ENCODE measurements at regions not wholly inside any gene's neighbourhood (a gene's known extent, or its start where the extent isn't known, plus 50 kb on each side); places are given as distances from the start of the nearest gene placed in this dataset.

DNA sequence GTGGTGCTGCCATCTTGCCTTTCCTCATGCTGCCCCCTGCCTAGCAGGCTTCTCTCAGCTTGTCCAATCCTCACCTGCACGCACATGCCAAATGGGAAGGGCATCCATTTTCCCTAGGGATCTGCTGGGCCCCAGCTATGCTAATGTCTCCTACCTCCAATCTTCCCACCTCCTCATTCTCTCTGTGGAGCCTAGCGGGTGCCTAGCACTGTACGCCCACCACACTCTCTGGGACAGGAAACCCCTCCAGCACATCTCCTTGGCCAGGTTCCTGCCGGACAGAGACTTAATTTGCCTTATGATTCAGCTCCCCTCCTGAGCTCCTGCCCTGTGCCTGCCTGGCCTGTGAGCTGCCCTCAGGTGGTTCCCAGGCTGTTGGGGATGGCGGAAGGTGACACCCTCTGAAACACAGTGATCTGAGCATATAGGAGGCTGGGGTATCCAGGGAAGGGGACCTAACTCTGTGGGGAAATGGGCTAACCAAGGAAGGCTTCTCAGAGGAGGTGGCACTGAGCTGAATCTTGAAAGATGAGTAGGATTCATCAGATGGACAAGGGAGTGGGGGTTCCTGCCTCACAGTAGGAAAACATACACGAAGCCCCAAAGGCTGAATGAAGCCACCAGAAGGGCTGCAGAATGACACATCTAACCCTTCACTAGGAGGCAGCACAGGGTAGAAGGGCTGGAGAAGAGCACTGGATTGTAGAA lies 79.2 kb upstream of the WNT11 start:
- ATAC-seq = peak in 1 of 2 experiments; percentile 19; a peak in 2 of 6 replicates
- no peak for DNase-seq (ENCODE audit: low read depth in 1 of 2, low spot score in 1 of 2)
- no peak overlapping the region for H3K27ac ChIP-seq
- H3K9me3 ChIP-seq = no peaks in the 10 kb centered on the region
- WGBS (ENCODE audit: missing lambda C conversion rate) = 80% methylated on average over 6 of the region's 6 CpGs
- no peaks in the 10 kb centered on the region for H3K4me1 ChIP-seq
- no peak for TF ChIP-seq ZFP36 (IDR thresholded peaks at IDR 0.05; ENCODE audit: borderline replicate concordance, partially characterized antibody)
- TF ChIP-seq CHD4 (IDR thresholded peaks at IDR 0.05; ENCODE audit: borderline replicate concordance) = no peak
- no peak for TF ChIP-seq NPAS2 (CRISPR knock-in tag; IDR thresholded peaks at IDR 0.05; ENCODE audit: borderline replicate concordance)
- no peak for TF ChIP-seq RAD21 (conservative IDR thresholded peaks at IDR 0.05 in 1 of 2, IDR thresholded peaks at IDR 0.05 in 1 of 2)
- no peak for TF ChIP-seq MAZ (IDR thresholded peaks at IDR 0.05; ENCODE audit: borderline replicate concordance, low read depth, low read length)
- TF ChIP-seq ELK1 (IDR thresholded peaks at IDR 0.05; ENCODE audit: low read depth, low read length) = no peak
- TF ChIP-seq, protein P1, sequence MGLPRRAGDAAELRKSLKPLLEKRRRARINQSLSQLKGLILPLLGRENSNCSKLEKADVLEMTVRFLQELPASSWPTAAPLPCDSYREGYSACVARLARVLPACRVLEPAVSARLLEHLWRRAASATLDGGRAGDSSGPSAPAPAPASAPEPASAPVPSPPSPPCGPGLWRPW (IDR thresholded peaks at IDR 0.05) = no peak
- TF ChIP-seq, protein P2, sequence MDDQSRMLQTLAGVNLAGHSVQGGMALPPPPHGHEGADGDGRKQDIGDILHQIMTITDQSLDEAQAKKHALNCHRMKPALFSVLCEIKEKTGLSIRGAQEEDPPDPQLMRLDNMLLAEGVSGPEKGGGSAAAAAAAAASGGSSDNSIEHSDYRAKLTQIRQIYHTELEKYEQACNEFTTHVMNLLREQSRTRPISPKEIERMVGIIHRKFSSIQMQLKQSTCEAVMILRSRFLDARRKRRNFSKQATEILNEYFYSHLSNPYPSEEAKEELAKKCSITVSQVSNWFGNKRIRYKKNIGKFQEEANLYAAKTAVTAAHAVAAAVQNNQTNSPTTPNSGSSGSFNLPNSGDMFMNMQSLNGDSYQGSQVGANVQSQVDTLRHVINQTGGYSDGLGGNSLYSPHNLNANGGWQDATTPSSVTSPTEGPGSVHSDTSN (IDR thresholded peaks at IDR 0.05) = no peak
- no peak for TF ChIP-seq RARB (CRISPR knock-in tag; IDR thresholded peaks at IDR 0.05)
- TF ChIP-seq ZNF302 (CRISPR knock-in tag; IDR thresholded peaks at IDR 0.05) = no peak
- no peak for TF ChIP-seq KDM5A (IDR thresholded peaks at IDR 0.05)
- no peak for TF ChIP-seq HOXB5 (CRISPR knock-in tag; IDR thresholded peaks at IDR 0.05)
- TF ChIP-seq HDAC2 (IDR thresholded peaks at IDR 0.05) = no peak
- TF ChIP-seq NR3C1 (IDR thresholded peaks at IDR 0.05) = no peak
- TF ChIP-seq, protein P3, sequence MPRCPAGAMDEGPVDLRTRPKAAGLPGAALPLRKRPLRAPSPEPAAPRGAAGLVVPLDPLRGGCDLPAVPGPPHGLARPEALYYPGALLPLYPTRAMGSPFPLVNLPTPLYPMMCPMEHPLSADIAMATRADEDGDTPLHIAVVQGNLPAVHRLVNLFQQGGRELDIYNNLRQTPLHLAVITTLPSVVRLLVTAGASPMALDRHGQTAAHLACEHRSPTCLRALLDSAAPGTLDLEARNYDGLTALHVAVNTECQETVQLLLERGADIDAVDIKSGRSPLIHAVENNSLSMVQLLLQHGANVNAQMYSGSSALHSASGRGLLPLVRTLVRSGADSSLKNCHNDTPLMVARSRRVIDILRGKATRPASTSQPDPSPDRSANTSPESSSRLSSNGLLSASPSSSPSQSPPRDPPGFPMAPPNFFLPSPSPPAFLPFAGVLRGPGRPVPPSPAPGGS (IDR thresholded peaks at IDR 0.05) = no peak
- H3K4me2 ChIP-seq = no peak overlapping the region
- POLR2A ChIA-PET = no interaction called here
- FAIRE-seq = no peak
- no peak overlapping the region for H3K4me3 ChIP-seq
- CTCF ChIA-PET = interaction anchor here (0.6 to 4.1 kb wide), 5 partner anchors 8 to 569 kb away, joined by 3 to 13 read pairs (median 3); no protein-coding TSS in a partner anchor

- TF ChIP-seq MAFK (IDR thresholded peaks at IDR 0.05; ENCODE audit: partially characterized antibody) (no peak), KDM1A (IDR thresholded peaks at IDR 0.05; ENCODE audit: low read depth) (no peak), RFX5 (IDR thresholded peaks at IDR 0.05) (no peak), MAX (IDR thresholded peaks at IDR 0.05) (no peak), BHLHE40 (IDR thresholded peaks at IDR 0.05; ENCODE audit: low read depth, low read length) (no peak)
- ChIA-PET POLR2A (no interaction called here), CTCF (interaction anchor here (0.7 to 4.1 kb wide), 3 partner anchors 9 to 76 kb away, joined by 3 to 13 read pairs (median 6); no protein-coding TSS in a partner anchor)
Measured at GRCh38 chr11:76284161-76284560, 77.9 kb upstream of the WNT11 start.

More at GRCh38 chr11:76284161-76284560, 77.9 kb upstream of the WNT11 start:
- no peak for DNase-seq (ENCODE audit: low read depth in 1 of 2, low spot score in 1 of 2)
- ATAC-seq = no peak
- Histone ChIP-seq H3K4me2 (no peak overlapping the region), H3K4me1 (no peaks in the 10 kb centered on the region), H3K4me3 (no peak overlapping the region), H3K27ac (no peak overlapping the region), H3K9me3 (no peaks in the 10 kb centered on the region)
- no peak for FAIRE-seq
- 53% methylated on average over 8 of the region's 8 CpGs for WGBS (ENCODE audit: missing lambda C conversion rate)

Data from A549 (cell line).